Esophagus squamous epithelium (tissue), 4 donors: ENCODE measurements at regions not wholly inside any gene's neighbourhood (a gene's known extent, or its start where the extent isn't known, plus 50 kb on each side); places are given as distances from the start of the nearest gene placed in this dataset.

Experiments used
- CTCF ChIP-seq, 6 experiments: fragments of 450-650 bp in 4 of 6; fragments of 200-600 bp in 2 of 6; sonication (generic) in 2 of 6; IDR thresholded peaks; one replicate each; pipeline ENCODE4 v1.5.1; 2016 to 2019; ENCODE audit warnings: antibody characterized with exemption in 6 of 6, mild to moderate bottlenecking in 4 of 6, moderate library complexity in 4 of 6
- POLR2A ChIP-seq, 4 donors: fragments of 450-650 bp; IDR thresholded peaks; one replicate each; pipeline ENCODE4 v1.6.1; 2017; ENCODE audit warnings: antibody characterized with exemption in 4 of 4, mild to moderate bottlenecking in 4 of 4, moderate library complexity in 3 of 4

GRCh38 chr16:10305912-10306311 is 79.9 kb upstream of the ATF7IP2 start:
- no peak for TF ChIP-seq CTCF (IDR thresholded peaks at IDR 0.05)
- no peak for TF ChIP-seq POLR2A (IDR thresholded peaks at IDR 0.05)
